ENCODE measurements at regions not wholly inside any gene's neighbourhood (a gene's known extent, or its start where the extent isn't known, plus 50 kb on each side); places are given as distances from the start of the nearest gene placed in this dataset.

DNA sequence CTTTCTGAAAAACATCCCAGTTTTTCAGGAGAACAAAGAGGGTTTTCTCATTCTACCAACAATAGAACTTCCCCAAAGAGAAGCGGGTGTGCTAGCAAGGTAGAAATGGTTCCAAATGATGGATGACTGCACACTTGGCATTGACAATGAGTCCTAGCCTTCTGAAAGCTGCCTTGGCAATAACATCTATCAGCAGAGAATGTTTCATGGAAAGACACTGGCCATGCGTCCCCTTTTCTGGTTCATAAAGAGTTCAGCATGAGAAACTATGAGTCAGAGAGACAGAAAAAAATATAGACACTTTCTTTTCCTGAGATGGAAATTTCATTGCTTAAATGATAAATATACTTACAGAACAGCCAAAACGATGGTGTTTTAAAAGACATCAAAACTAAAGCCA, 236.9 kb upstream of the PRKX start:
- H2AFZ ChIP-seq (ENCODE audit: low read depth, low read length), result no peak overlapping the region
- intact Hi-C loops (cut with micrococcal nuclease), result no loop called here
- POLR2A ChIA-PET, result no interaction called here
- dilution Hi-C loops (cut with MboI; ENCODE audit: extremely low pct_ligation_motif_present, low sequenced_read_pairs), result no loop called here
- BruUV-seq (replicated peaks), result no TSS peak
- CTCF ChIA-PET, result no interaction called here
- H3K9me1 ChIP-seq (replicated peaks; ENCODE audit: control insufficient read depth, extremely low read depth, insufficient read depth, low read length), result no peaks in the 10 kb centered on the region
- DNase-seq (ENCODE audit: low read depth, low spot score), result no peak
- no peak overlapping the region for H3K4me3 ChIP-seq (replicated peaks in 1 of 3; ENCODE audit: insufficient read depth in 1 of 3, low read depth in 1 of 3, low read length in 3 of 3)
- no peaks in the 10 kb centered on the region for H3K79me2 ChIP-seq (ENCODE audit: control insufficient read depth, insufficient read depth, low read length)
- no peaks in the 10 kb centered on the region for H4K20me1 ChIP-seq (replicated peaks; ENCODE audit: control insufficient read depth, extremely low read depth, insufficient read depth, low read length)
- no peak overlapping the region for H3K9ac ChIP-seq (replicated peaks; ENCODE audit: extremely low read depth, insufficient read depth, low read length)
- no peaks in the 10 kb centered on the region for H3K27me3 ChIP-seq (ENCODE audit: control insufficient read depth in 2 of 2, insufficient read depth in 2 of 2, low read length in 2 of 2)
- H3K36me3 ChIP-seq (ENCODE audit: control insufficient read depth in 2 of 2, extremely low read depth in 1 of 2, insufficient read depth in 2 of 2, low read length in 2 of 2), result no peaks in the 10 kb centered on the region
- no peak overlapping the region for H3K27ac ChIP-seq (ENCODE audit: insufficient read depth, low read depth, low read length)
- TF ChIP-seq EZH2 (IDR thresholded peaks at IDR 0.05; ENCODE audit: borderline replicate concordance, low read depth, low read length, severe bottlenecking), result no peak
- no peak for TF ChIP-seq MYC (IDR thresholded peaks at IDR 0.05; ENCODE audit: low read depth, low read length)
- TF ChIP-seq, protein P1, sequence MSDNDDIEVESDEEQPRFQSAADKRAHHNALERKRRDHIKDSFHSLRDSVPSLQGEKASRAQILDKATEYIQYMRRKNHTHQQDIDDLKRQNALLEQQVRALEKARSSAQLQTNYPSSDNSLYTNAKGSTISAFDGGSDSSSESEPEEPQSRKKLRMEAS (IDR thresholded peaks at IDR 0.05; ENCODE audit: insufficient read depth, insufficient read length), result no peak
- TF ChIP-seq, protein P2, sequence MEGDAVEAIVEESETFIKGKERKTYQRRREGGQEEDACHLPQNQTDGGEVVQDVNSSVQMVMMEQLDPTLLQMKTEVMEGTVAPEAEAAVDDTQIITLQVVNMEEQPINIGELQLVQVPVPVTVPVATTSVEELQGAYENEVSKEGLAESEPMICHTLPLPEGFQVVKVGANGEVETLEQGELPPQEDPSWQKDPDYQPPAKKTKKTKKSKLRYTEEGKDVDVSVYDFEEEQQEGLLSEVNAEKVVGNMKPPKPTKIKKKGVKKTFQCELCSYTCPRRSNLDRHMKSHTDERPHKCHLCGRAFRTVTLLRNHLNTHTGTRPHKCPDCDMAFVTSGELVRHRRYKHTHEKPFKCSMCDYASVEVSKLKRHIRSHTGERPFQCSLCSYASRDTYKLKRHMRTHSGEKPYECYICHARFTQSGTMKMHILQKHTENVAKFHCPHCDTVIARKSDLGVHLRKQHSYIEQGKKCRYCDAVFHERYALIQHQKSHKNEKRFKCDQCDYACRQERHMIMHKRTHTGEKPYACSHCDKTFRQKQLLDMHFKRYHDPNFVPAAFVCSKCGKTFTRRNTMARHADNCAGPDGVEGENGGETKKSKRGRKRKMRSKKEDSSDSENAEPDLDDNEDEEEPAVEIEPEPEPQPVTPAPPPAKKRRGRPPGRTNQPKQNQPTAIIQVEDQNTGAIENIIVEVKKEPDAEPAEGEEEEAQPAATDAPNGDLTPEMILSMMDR (IDR thresholded peaks at IDR 0.05; ENCODE audit: extremely low read depth in 1 of 2, insufficient read depth in 1 of 2, low read depth in 1 of 2, low read length in 2 of 2), result no peak
- no peak for TF ChIP-seq POLR2AphosphoS5 (IDR thresholded peaks at IDR 0.05; ENCODE audit: insufficient read depth, low read depth, low read length)
- no peak for TF ChIP-seq GATA2 (IDR thresholded peaks at IDR 0.05; ENCODE audit: insufficient read depth, insufficient read length, low read depth, low read length)
- no peak for TF ChIP-seq JUN (IDR thresholded peaks at IDR 0.05; ENCODE audit: borderline replicate concordance, insufficient read depth, insufficient read length, low read depth)
- no peak for TF ChIP-seq POLR2A (IDR thresholded peaks at IDR 0.05; ENCODE audit: low read depth, low read length)
- no peak for TF ChIP-seq FOS (IDR thresholded peaks at IDR 0.05; ENCODE audit: borderline replicate concordance, insufficient read depth, low read length)
- H3K4me2 ChIP-seq (ENCODE audit: insufficient read depth, low read length), result no peak overlapping the region
- no peaks in the 10 kb centered on the region for H3K4me1 ChIP-seq (ENCODE audit: control insufficient read depth, extremely low read depth, insufficient read depth, low read length)
- no peak for FAIRE-seq
- H3K9me3 ChIP-seq (replicated peaks; ENCODE audit: control insufficient read depth, insufficient read depth, low read length), result no peaks in the 10 kb centered on the region
